ENCODE measurements at regions not wholly inside any gene's neighbourhood (a gene's known extent, or its start where the extent isn't known, plus 50 kb on each side); places are given as distances from the start of the nearest gene placed in this dataset.
"Not testable (repeated sequence)": the region's sequence is repeated elsewhere in the genome, so short reads cannot be mapped to it uniquely, and the experiment has no call there.

DNA sequence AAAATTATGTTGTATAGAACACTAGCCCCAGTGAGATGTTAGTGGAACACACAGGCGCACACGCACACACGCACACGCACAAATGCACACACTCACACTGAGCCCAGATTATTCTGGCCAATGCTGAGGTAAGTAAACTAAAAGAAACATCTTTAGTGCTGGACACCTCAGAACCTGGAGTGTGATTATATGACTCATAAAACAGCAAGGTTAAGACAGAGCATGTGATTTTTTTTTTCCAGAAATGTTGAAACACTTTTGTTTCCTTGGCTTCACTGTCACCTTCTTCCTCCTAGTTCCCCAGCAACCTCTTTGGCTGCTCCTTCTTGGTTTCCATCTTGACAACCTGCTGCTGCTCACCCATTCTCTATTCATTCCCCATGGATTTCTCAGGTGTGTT lies 141.0 kb upstream of the ALG10B start:
- Mint-ChIP-seq H3K27me3 (no peaks in the 10 kb centered on the region), H3K4me1 (ENCODE audit: unreplicated experiment) (no peaks in the 10 kb centered on the region), H3K9me3 (no peaks in the 10 kb centered on the region), H3K4me3 (no peak overlapping the region), H3K27ac (no peak overlapping the region), H3K36me3 (no peaks in the 10 kb centered on the region)
- DNase-seq (ENCODE audit: extremely low spot score, unreplicated experiment): no peak
- no peak for TF ChIP-seq CTCF (conservative IDR thresholded peaks at IDR 0.05)

DNA sequence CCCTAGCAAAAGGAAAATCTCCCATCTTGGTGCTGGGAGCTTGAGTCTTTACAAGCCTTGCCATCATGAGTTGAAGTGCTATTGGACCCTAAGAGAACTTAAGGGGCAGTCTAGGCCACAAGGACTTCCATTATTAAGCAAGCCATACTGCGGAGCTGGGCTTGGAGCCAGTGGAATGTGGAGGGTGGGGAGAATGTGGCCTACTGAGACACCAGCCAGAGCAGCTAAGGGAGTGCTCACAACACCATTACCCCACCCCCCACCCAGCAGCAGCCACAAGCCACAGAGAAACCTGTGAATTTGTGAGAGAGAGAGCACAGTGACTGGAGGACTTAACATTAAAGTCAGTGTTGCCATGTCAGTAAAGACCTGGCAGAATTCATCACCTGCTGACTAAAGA lies 133.0 kb upstream of the ALG10B start:
- not testable (repeated sequence) for H3K4me3 Mint-ChIP-seq; H3K36me3 Mint-ChIP-seq; DNase-seq (ENCODE audit: extremely low spot score, unreplicated experiment); H3K27ac Mint-ChIP-seq; H3K4me1 Mint-ChIP-seq (ENCODE audit: unreplicated experiment); H3K9me3 Mint-ChIP-seq; H3K27me3 Mint-ChIP-seq

GRCh38 chr12:38197286-38197685 lies 119.3 kb upstream of the ALG10B start:
- not testable (repeated sequence) for H3K36me3 Mint-ChIP-seq; H3K9me3 Mint-ChIP-seq; DNase-seq (ENCODE audit: extremely low spot score, unreplicated experiment); H3K27me3 Mint-ChIP-seq; H3K4me3 Mint-ChIP-seq; H3K27ac Mint-ChIP-seq; H3K4me1 Mint-ChIP-seq (ENCODE audit: unreplicated experiment)

- Mint-ChIP-seq H3K4me3 (no peak overlapping the region), H3K9me3 (peaks cover 5% of the 10 kb centered on the region), H3K36me3 (no peaks in the 10 kb centered on the region), H3K27me3 (no peaks in the 10 kb centered on the region), H3K27ac (no peak overlapping the region), H3K4me1 (ENCODE audit: unreplicated experiment) (no peaks in the 10 kb centered on the region)
- no peak for DNase-seq (ENCODE audit: extremely low spot score, unreplicated experiment)
- no peak for TF ChIP-seq CTCF (conservative IDR thresholded peaks at IDR 0.05)
These were observed 114.9 kb upstream of the ALG10B start for GRCh38 chr12:38201461-38202276.

DNA sequence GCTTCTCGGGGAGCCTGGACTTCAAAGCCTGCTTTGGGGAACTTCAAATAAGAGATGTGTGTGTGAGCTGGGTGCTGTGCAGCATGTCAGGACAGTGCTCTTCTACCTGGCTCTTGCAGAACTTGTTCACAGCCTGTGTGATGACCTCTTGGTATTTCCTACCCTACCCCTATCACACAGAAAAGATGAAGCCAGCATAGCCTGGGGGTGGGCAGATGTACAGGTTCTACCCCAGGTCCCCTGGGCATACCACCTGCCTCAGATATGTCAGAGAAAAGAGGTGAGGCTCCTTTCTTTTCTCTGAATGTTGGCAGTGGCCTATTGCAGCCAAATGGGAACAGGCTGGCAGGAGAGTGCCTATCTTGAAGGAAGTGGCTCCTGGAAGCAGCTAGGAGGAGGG lies 111.7 kb upstream of the ALG10B start:
- no peak for DNase-seq (ENCODE audit: extremely low spot score, unreplicated experiment)
- Mint-ChIP-seq H3K27ac (no peak overlapping the region), H3K36me3 (no peaks in the 10 kb centered on the region), H3K9me3 (peaks cover 5% of the 10 kb centered on the region), H3K4me3 (no peak overlapping the region), H3K4me1 (ENCODE audit: unreplicated experiment) (no peaks in the 10 kb centered on the region), H3K27me3 (no peaks in the 10 kb centered on the region)
- TF ChIP-seq CTCF (conservative IDR thresholded peaks at IDR 0.05): no peak

DNA sequence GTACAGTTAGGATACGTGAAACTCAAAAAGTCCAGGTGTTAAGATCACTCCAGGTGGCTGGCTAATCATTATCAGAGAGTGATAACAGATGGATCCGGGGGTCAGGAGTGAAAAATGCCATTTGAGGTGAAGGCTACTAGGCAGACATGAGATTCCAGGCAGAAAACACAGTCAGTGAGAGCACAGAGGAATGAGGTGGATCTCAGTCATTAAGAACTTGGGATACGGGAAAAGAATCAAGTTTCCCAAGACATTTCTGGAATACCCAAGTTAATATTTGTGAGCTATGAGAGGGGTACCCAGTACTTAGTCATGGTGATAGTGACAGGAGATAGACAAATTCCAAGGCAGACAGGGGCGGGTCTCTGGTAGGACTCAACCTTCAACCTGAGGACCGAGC lies 94.6 kb upstream of the ALG10B start:
- DNase-seq (ENCODE audit: extremely low spot score, unreplicated experiment): no peak
- Mint-ChIP-seq H3K4me1 (ENCODE audit: unreplicated experiment) (no peaks in the 10 kb centered on the region), H3K27ac (no peak overlapping the region), H3K4me3 (no peak overlapping the region), H3K27me3 (no peaks in the 10 kb centered on the region), H3K36me3 (no peaks in the 10 kb centered on the region), H3K9me3 (no peaks in the 10 kb centered on the region)
- no peak for TF ChIP-seq CTCF (conservative IDR thresholded peaks at IDR 0.05)

GRCh38 chr12:38238328-38238727 lies 78.2 kb upstream of the ALG10B start:
- H3K4me3 Mint-ChIP-seq; H3K27me3 Mint-ChIP-seq; DNase-seq (ENCODE audit: extremely low spot score, unreplicated experiment); H3K36me3 Mint-ChIP-seq; H3K9me3 Mint-ChIP-seq; H3K4me1 Mint-ChIP-seq (ENCODE audit: unreplicated experiment); H3K27ac Mint-ChIP-seq: not testable (repeated sequence)

All from type B pancreatic cell (in vitro differentiated cells).